Endothelial cell (in vitro differentiated cells): ENCODE measurements at regions not wholly inside any gene's neighbourhood (a gene's known extent, or its start where the extent isn't known, plus 50 kb on each side); places are given as distances from the start of the nearest gene placed in this dataset.
"Not testable (repeated sequence)": the region's sequence is repeated elsewhere in the genome, so short reads cannot be mapped to it uniquely, and the experiment has no call there.

Experiments
- DNase-seq: peaks from one replicate; pipeline ENCODE4 v3.0.0; 2021; ENCODE audit warnings: low spot score
- H3K27ac Mint-ChIP-seq: one replicate; pipeline ENCODE4 v1.8.0; 2021; ENCODE audit warnings: mixed read lengths, inconsistent platforms; ENCODE audit not compliant: unreplicated experiment
- H3K27me3 Mint-ChIP-seq: one replicate; pipeline ENCODE4 v1.8.0; 2021; ENCODE audit warnings: mild to moderate bottlenecking, moderate library complexity, mixed read lengths, inconsistent platforms; ENCODE audit not compliant: unreplicated experiment
- H3K36me3 Mint-ChIP-seq: one replicate; pipeline ENCODE4 v1.8.0; 2021; ENCODE audit warnings: mild to moderate bottlenecking, low read depth, mixed read lengths, inconsistent platforms; ENCODE audit not compliant: unreplicated experiment
- H3K4me1 Mint-ChIP-seq: one replicate; pipeline ENCODE4 v1.8.0; 2021; ENCODE audit warnings: mild to moderate bottlenecking, mixed read lengths, inconsistent platforms; ENCODE audit not compliant: unreplicated experiment
- H3K4me3 Mint-ChIP-seq: one replicate; pipeline ENCODE4 v1.8.0; 2021; ENCODE audit warnings: mild to moderate bottlenecking, mixed read lengths, inconsistent platforms; ENCODE audit not compliant: unreplicated experiment
- H3K9me3 Mint-ChIP-seq: one replicate; pipeline ENCODE4 v1.8.0; 2021; ENCODE audit warnings: mixed read lengths, inconsistent platforms; ENCODE audit not compliant: unreplicated experiment
- CTCF ChIP-seq: fragments of 200-600 bp; sonication (generic); IDR thresholded peaks from one replicate; pipeline ENCODE4 v1.5.0; 2021; ENCODE audit warnings: antibody characterized with exemption; ENCODE audit not compliant: unreplicated experiment

- TF ChIP-seq CTCF = no peak
- H3K4me3 Mint-ChIP-seq = no peak overlapping the region
- H3K9me3 Mint-ChIP-seq = no peaks in the 10 kb centered on the region
- DNase-seq = no peak
- no peak overlapping the region for H3K27ac Mint-ChIP-seq
- no peaks in the 10 kb centered on the region for H3K27me3 Mint-ChIP-seq
- no peaks in the 10 kb centered on the region for H3K4me1 Mint-ChIP-seq
- no peaks in the 10 kb centered on the region for H3K36me3 Mint-ChIP-seq
Observed at GRCh38 chr5:30450153-30450552, 743.3 kb upstream of the CDH6 start.

- Mint-ChIP-seq H3K27me3 (no peaks in the 10 kb centered on the region), H3K9me3 (no peaks in the 10 kb centered on the region), H3K4me1 (no peaks in the 10 kb centered on the region), H3K4me3 (no peak overlapping the region), H3K27ac (no peak overlapping the region), H3K36me3 (no peaks in the 10 kb centered on the region)
- TF ChIP-seq CTCF = no peak
- DNase-seq = no peak
Observed at GRCh38 chr5:30447431-30447830, 746.1 kb upstream of the CDH6 start.

- no peaks in the 10 kb centered on the region for H3K36me3 Mint-ChIP-seq
- H3K27me3 Mint-ChIP-seq = no peaks in the 10 kb centered on the region
- no peaks in the 10 kb centered on the region for H3K9me3 Mint-ChIP-seq
- no peak overlapping the region for H3K27ac Mint-ChIP-seq
- no peak for DNase-seq
- no peak for TF ChIP-seq CTCF
- no peaks in the 10 kb centered on the region for H3K4me1 Mint-ChIP-seq
- H3K4me3 Mint-ChIP-seq = no peak overlapping the region
Observed at GRCh38 chr5:30446456-30446855, 747.0 kb upstream of the CDH6 start.

- Mint-ChIP-seq H3K4me3 (no peak overlapping the region), H3K27ac (no peak overlapping the region), H3K4me1 (no peaks in the 10 kb centered on the region), H3K27me3 (no peaks in the 10 kb centered on the region), H3K9me3 (no peaks in the 10 kb centered on the region), H3K36me3 (no peaks in the 10 kb centered on the region)
- no peak for DNase-seq
- no peak for TF ChIP-seq CTCF
Observed at GRCh38 chr5:30438785-30439184, 754.7 kb upstream of the CDH6 start.

GRCh38 chr5:30436691-30437090 is 756.8 kb upstream of the CDH6 start:
- Mint-ChIP-seq H3K9me3 (no peaks in the 10 kb centered on the region), H3K27ac (no peak overlapping the region), H3K36me3 (no peaks in the 10 kb centered on the region), H3K4me3 (no peak overlapping the region), H3K4me1 (no peaks in the 10 kb centered on the region), H3K27me3 (no peaks in the 10 kb centered on the region)
- DNase-seq = no peak
- TF ChIP-seq CTCF = no peak

GRCh38 chr5:30428866-30429407 is 764.5 kb upstream of the CDH6 start:
- DNase-seq, H3K4me1 Mint-ChIP-seq, H3K36me3 Mint-ChIP-seq, H3K27ac Mint-ChIP-seq, H3K27me3 Mint-ChIP-seq, H3K9me3 Mint-ChIP-seq: not testable (repeated sequence)
- peak overlapping the region; percentile 53 for H3K4me3 Mint-ChIP-seq
